Umbilical cord (tissue), 1 donor: ENCODE measurements at regions not wholly inside any gene's neighbourhood (a gene's known extent, or its start where the extent isn't known, plus 50 kb on each side); places are given as distances from the start of the nearest gene placed in this dataset.

Experiments
- DNase-seq: peaks from one replicate; pipeline ENCODE4 v3.0.0-alpha.2; 2015; ENCODE audit warnings: low spot score

- no peak for DNase-seq
Observed at GRCh38 chr2:150109028-150109427, 378.4 kb downstream of the RND3 start.

- DNase-seq = no peak
Observed at GRCh38 chr2:150107816-150108215, 379.7 kb downstream of the RND3 start.

- no peak for DNase-seq
Observed at GRCh38 chr2:150107170-150107569, 380.3 kb downstream of the RND3 start.

GRCh38 chr2:150101947-150102346 is 385.5 kb downstream of the RND3 start:
- no peak for DNase-seq

- DNase-seq = no peak
Observed at GRCh38 chr2:150100834-150101233, 386.6 kb downstream of the RND3 start.

- DNase-seq = no peak
Observed at GRCh38 chr2:150100336-150100735, 387.1 kb downstream of the RND3 start.

DNA sequence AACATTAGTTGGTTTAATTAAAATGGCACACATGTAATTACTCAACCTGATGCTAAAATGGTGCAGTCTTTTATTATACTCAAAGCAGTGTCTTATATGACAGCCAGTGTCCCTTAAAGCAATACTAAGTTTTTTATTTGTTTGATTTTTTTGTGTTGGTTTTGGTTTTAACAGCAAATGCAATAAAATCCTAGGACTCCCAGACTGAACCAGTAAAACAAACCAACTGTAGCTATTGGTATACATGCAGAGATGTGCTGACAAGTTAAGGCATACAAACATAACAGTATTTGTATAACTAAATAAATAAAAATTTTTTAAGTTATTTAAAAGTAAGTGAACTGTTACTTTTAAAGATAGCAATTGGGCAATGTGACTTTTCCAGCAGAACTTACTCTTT is 387.7 kb downstream of the RND3 start:
- no peak for DNase-seq

- peak; percentile 26 for DNase-seq
Observed at GRCh38 chr2:150097901-150098531, 389.5 kb downstream of the RND3 start.

- DNase-seq = no peak
Observed at GRCh38 chr2:150097402-150097801, 390.1 kb downstream of the RND3 start.

- no peak for DNase-seq
Observed at GRCh38 chr2:150095361-150096095, 391.9 kb downstream of the RND3 start.

DNA sequence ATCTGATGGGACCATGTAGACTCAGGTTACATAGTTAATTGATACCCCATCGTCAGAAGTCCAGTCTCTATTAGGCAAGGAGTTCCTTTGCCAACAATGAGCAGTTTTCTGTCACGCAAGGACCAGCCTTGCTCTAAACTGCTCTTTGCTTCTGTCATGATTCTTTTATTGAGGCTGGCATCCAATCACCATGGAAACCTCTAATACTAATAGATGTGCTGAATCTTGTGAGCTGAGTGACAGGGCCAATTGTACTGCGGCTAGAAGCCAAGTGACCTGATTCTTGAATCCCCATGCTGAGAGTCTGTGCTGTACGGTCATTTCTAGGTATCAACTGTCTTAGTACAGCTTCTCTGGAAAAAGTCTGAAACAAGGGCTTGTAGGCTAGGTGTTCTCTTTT is 395.6 kb downstream of the RND3 start:
- no peak for DNase-seq

- DNase-seq = no peak
Observed at GRCh38 chr2:150090031-150090430, 397.4 kb downstream of the RND3 start.

DNA sequence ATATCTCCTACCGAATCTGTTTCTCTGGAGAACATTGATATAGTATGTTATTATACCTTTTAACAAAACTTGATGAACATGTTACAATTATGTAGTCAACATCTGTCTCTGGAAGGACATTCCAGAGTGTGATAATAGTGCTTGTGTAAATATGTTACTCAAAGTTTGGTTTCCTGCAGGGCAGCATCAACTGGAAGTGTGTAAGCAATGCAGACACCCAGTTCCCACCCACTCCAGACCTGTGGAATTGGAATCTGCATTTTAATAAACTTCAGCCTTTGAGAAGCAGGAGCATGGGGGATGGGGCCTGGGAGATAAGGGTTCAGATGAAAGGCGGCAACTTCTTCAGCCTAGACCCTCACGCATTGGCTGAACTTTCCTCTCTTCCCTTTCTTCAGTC is 398.9 kb downstream of the RND3 start:
- no peak for DNase-seq

GRCh38 chr2:150085478-150085877 is 402.0 kb downstream of the RND3 start:
- no peak for DNase-seq

DNA sequence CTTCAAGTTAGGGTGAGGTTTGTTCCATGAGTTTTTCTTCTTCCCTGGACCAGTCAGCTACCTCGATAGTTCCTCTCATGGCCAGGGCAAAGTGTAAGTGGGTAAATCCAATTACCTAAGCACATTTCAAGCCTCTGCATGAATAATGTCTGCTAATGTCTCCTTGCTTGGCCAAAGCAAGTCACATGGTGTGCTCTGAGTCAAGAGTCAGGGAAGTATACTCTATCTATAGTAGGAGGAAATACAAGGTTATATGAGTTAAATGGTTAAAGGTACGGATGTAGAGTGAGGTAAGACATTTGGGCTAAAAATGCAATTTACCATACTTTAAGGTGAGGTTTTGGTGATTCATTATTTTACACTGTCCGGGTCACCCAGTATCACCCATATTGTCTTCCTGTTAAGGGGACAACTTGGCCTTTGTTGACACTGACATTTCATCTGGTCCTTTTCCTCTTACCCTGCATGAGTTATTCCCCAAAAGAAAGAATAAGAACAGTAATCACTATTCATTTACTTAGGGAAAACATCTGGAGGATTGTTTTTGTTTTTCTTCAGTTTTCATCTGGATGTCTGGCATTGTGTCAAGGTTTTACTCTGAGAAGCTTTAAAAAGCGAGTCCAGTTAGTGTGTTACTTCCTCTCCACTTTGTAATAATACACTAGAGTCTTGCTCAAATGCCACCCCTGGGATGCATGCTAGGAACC is 405.5 kb downstream of the RND3 start:
- DNase-seq = no peak

GRCh38 chr2:150076281-150076680 is 411.2 kb downstream of the RND3 start:
- no peak for DNase-seq

GRCh38 chr2:150075831-150076230 is 411.6 kb downstream of the RND3 start:
- DNase-seq = peak; percentile 57

DNA sequence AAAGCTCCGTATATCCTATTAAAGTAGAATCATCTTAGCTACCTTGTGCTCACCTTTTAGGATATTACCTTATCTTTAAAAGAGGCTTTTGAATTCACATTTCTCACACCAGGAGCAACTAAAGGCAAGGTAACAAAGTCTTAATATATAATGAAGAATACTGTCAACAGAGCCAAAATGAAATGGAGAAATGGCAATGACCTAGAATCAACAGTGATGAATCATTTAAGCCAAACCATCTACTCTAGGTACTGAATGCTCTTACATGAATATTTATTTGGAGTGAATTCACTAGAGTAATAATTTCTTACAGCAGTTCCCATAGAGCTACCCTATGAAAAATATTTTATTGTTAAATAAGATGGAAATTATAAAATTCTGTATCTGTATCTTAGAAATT is 421.0 kb downstream of the RND3 start:
- DNase-seq = no peak

DNA sequence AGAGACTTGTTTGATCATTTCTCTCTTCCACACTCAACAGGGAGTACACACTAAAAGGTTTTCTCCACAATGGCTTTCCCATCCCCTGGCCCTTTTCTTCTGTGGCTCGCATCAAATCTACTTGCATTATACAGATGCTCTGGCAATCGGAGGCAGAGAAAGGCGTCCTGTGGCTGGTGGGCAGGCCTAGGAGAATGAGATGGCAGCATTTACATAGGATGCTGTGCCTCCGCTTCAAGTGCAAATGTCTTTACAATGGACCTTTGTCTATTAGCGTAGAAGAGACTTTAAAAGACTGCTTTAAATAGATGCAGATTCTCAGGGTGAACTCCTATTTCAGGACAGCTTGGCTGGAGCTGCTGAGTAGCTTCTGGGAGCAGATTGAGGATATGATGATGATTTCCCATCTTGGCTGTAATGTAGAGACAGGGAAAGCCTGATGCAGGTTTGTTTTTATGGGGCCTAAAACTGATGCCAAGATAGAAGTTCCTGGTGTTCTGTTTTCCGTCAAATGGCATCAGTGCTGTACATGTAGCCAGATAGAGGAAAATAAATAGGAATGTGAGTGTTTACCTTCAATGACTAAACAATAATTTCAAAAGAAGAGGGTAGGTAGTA is 423.4 kb downstream of the RND3 start:
- peak; percentile 35 for DNase-seq

DNA sequence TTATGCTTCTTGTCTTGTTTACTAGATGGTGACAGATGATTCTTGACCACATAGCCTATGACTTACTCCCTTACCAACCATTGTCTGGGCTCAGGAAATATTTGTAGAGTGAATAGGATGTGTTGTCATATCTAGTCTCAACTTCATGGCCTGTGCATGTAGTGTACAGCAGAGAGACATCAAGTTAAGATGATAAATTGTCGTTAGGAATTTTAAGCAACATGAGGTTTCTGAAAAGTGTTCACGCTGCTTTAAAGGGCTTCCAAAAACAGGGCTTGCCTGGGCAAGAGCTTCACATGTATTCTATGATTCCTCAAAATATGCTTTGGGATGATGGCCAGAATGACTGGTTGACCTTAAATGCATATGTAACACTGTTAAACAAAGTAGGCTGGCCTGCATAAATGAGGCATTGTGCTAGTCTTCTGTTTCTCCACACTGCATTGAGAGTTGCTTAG is 424.0 kb downstream of the RND3 start:
- DNase-seq = peak; percentile 22

DNA sequence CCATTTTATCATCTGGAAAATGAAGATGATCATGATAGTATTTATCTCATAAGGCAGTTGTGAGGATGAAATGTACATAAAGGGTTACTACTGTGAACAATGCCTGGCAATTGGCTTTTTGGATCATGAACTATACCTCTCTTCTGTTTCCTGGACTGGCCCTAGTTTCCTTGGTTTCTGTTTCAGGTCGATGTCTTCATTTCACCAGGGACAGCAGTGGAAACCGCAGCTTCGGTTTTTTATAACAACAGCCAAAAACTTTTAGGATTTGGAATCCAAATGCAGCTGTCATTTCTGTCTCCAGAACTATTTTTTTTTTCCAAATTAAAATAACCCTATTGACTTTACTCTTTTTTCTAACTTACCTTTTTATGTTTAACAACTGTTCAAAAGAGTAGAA is 425.1 kb downstream of the RND3 start:
- no peak for DNase-seq

- no peak for DNase-seq
Observed at GRCh38 chr2:150060341-150060740, 427.1 kb downstream of the RND3 start.
